CD14-positive monocyte (primary cell): ENCODE measurements at regions not wholly inside any gene's neighbourhood (a gene's known extent, or its start where the extent isn't known, plus 50 kb on each side); places are given as distances from the start of the nearest gene placed in this dataset.

Experiments used
- DNase-seq, 3 donors: peaks; one replicate each; pipeline ENCODE4 v3.0.0-alpha.2; 2011 to 2022
- H2AFZ ChIP-seq: 2 replicates; pipeline ENCODE4 v1.6.0; 2012; ENCODE audit warnings: mild to moderate bottlenecking, low read depth, low read length, inconsistent platforms; ENCODE audit not compliant: insufficient read depth, poor library complexity, severe bottlenecking
- H3K27ac ChIP-seq, 2 donors: 1 replicate in 1 of 2; 2 replicates in 1 of 2; pipeline ENCODE4 v1.5.1; 2012 to 2013; ENCODE audit warnings: low read length in 2 of 2, control low read depth in 1 of 2, inconsistent platforms in 1 of 2, low read depth in 1 of 2, mild to moderate bottlenecking in 1 of 2
- H3K27me3 ChIP-seq, 2 donors: one replicate each; pipeline versions ENCODE4 v1.6.0 to v1.6.1; 2011 to 2013; ENCODE audit warnings: low read length in 2 of 2; ENCODE audit not compliant: control insufficient read depth in 2 of 2, insufficient read depth in 2 of 2
- H3K36me3 ChIP-seq, 2 donors: replicated peaks in 1 of 2; 1 replicate in 1 of 2; 2 replicates in 1 of 2; pipeline versions ENCODE4 v1.5.1 to v1.6.1; 2012 to 2013; ENCODE audit warnings: low read length in 2 of 2, control low read depth in 1 of 2, inconsistent platforms in 1 of 2, mild to moderate bottlenecking in 1 of 2; ENCODE audit not compliant: insufficient read depth in 2 of 2, control insufficient read depth in 1 of 2
- H3K4me1 ChIP-seq, 2 donors: 1 replicate in 1 of 2; 2 replicates in 1 of 2; pipeline versions ENCODE4 v1.5.1 to v1.6.1; 2012 to 2013; ENCODE audit warnings: low read length in 2 of 2, control low read depth in 1 of 2, inconsistent platforms in 1 of 2, mild to moderate bottlenecking in 1 of 2, moderate library complexity in 1 of 2; ENCODE audit not compliant: insufficient read depth in 2 of 2, control insufficient read depth in 1 of 2
- H3K4me2 ChIP-seq: replicated peaks from 2 replicates; pipeline ENCODE3; 2012; ENCODE audit warnings: low read length, moderate library complexity, mild to moderate bottlenecking; ENCODE audit not compliant: poor library complexity, severe bottlenecking; ENCODE audit errors: extremely low read depth
- H3K4me3 ChIP-seq, 3 experiments: fragments of 200-600 bp in 1 of 3; sonication (generic) in 1 of 3; replicated peaks in 1 of 3; 1 replicate in 2 of 3; 2 replicates in 1 of 3; pipeline ENCODE4 v1.5.1; 2011 to 2013; ENCODE audit warnings: low read length in 3 of 3, mild to moderate bottlenecking in 3 of 3, control low read depth in 2 of 3, low read depth in 2 of 3, inconsistent platforms in 1 of 3, moderate library complexity in 1 of 3
- H3K79me2 ChIP-seq: 2 replicates; pipeline ENCODE4 v1.6.0; 2012; ENCODE audit warnings: mild to moderate bottlenecking, control low read depth, inconsistent platforms, low read length, moderate library complexity; ENCODE audit not compliant: insufficient read depth
- H3K9ac ChIP-seq: 2 replicates; pipeline ENCODE4 v1.6.0; 2017; ENCODE audit warnings: low read length, mild to moderate bottlenecking; ENCODE audit not compliant: insufficient read depth, poor library complexity, severe bottlenecking
- H3K9me3 ChIP-seq, 2 donors: replicated peaks in 1 of 2; 1 replicate in 1 of 2; 2 replicates in 1 of 2; pipeline versions ENCODE4 v1.5.1 to v1.6.1; 2012 to 2013; ENCODE audit warnings: low read length in 2 of 2, control low read depth in 1 of 2; ENCODE audit not compliant: control insufficient read depth in 1 of 2, insufficient read depth in 1 of 2
- H4K20me1 ChIP-seq: 2 replicates; pipeline ENCODE4 v1.6.0; 2012; ENCODE audit warnings: mild to moderate bottlenecking, low read length, control low read depth, moderate library complexity; ENCODE audit not compliant: insufficient read depth
- H3K27ac Mint-ChIP-seq, 7 donors: one replicate each; pipeline ENCODE4 v1.8.0; 2020; ENCODE audit warnings: mild to moderate bottlenecking in 7 of 7, mixed read lengths in 7 of 7, moderate library complexity in 6 of 7, inconsistent platforms in 2 of 7
- H3K27me3 Mint-ChIP-seq, 3 donors: one replicate each; pipeline ENCODE4 v1.8.0; 2021 to 2022; ENCODE audit warnings: low read depth in 3 of 3, mild to moderate bottlenecking in 3 of 3, mixed read lengths in 3 of 3, moderate library complexity in 3 of 3, inconsistent platforms in 1 of 3
- H3K36me3 Mint-ChIP-seq, 2 donors: one replicate each; pipeline ENCODE4 v1.8.0; 2020; ENCODE audit warnings: mixed read lengths in 2 of 2, inconsistent platforms in 1 of 2, mild to moderate bottlenecking in 1 of 2
- H3K4me1 Mint-ChIP-seq: one replicate; pipeline ENCODE4 v1.8.0; 2020; ENCODE audit warnings: mild to moderate bottlenecking, mixed read lengths
- H3K4me3 Mint-ChIP-seq, 2 donors: one replicate each; pipeline ENCODE4 v1.8.0; 2020; ENCODE audit warnings: mild to moderate bottlenecking in 2 of 2, mixed read lengths in 2 of 2, moderate library complexity in 1 of 2
- H3K9me3 Mint-ChIP-seq, 7 donors: one replicate each; pipeline ENCODE4 v1.8.0; 2020 to 2022; ENCODE audit warnings: mixed read lengths in 7 of 7, mild to moderate bottlenecking in 6 of 7, moderate library complexity in 6 of 7, inconsistent platforms in 2 of 7
- WGBS: methylation state at CpG from one replicate; pipeline ENCODE4 v1.1.5; 2013; ENCODE audit warnings: missing lambda C conversion rate; ENCODE audit not compliant: insufficient coverage; 5-methylcytosine and 5-hydroxymethylcytosine counted together
- intact Hi-C, 2 donors: fragments of 100-400 bp; cut with micrococcal nuclease; formaldehyde crosslinking; loops; one replicate each; pipeline versions ENCODE4 v1.15.0 to v1.15.1; 2023
- TF ChIP-seq, protein P1 (sequence below): fragments of 200-600 bp; IDR thresholded peaks from one replicate; pipeline ENCODE4 v1.8.0; 2022; ENCODE audit warnings: antibody characterized with exemption, mild to moderate bottlenecking

GRCh38 chrY:19621756-19622155 is 122.8 kb downstream of the KDM5D start:
- DNase-seq = no peak
- no peaks in the 10 kb centered on the region for H3K4me1 Mint-ChIP-seq
- H3K27ac ChIP-seq = no peak overlapping the region
- H3K36me3 ChIP-seq = no peaks in the 10 kb centered on the region
- no peaks in the 10 kb centered on the region for H3K9me3 ChIP-seq
- no peak overlapping the region for H3K9ac ChIP-seq
- H4K20me1 ChIP-seq = no peaks in the 10 kb centered on the region
- no peaks in the 10 kb centered on the region for H3K4me1 ChIP-seq
- no peaks in the 10 kb centered on the region for H3K36me3 Mint-ChIP-seq
- H3K4me2 ChIP-seq = no peak overlapping the region
- H2AFZ ChIP-seq = no peak overlapping the region
- intact Hi-C loops = no loop called here
- no peak overlapping the region for H3K4me3 ChIP-seq
- H3K9me3 Mint-ChIP-seq = peaks cover 0 to 2% (median 0%) of the 10 kb centered on the region in 7 donors
- no peak overlapping the region for H3K4me3 Mint-ChIP-seq
- H3K27ac Mint-ChIP-seq = no peak overlapping the region
- H3K27me3 ChIP-seq = no peaks in the 10 kb centered on the region
- H3K79me2 ChIP-seq = no peaks in the 10 kb centered on the region
- H3K27me3 Mint-ChIP-seq = peaks cover 0 to 4% (median 0%) of the 10 kb centered on the region in 3 donors
- TF ChIP-seq, protein P1, sequence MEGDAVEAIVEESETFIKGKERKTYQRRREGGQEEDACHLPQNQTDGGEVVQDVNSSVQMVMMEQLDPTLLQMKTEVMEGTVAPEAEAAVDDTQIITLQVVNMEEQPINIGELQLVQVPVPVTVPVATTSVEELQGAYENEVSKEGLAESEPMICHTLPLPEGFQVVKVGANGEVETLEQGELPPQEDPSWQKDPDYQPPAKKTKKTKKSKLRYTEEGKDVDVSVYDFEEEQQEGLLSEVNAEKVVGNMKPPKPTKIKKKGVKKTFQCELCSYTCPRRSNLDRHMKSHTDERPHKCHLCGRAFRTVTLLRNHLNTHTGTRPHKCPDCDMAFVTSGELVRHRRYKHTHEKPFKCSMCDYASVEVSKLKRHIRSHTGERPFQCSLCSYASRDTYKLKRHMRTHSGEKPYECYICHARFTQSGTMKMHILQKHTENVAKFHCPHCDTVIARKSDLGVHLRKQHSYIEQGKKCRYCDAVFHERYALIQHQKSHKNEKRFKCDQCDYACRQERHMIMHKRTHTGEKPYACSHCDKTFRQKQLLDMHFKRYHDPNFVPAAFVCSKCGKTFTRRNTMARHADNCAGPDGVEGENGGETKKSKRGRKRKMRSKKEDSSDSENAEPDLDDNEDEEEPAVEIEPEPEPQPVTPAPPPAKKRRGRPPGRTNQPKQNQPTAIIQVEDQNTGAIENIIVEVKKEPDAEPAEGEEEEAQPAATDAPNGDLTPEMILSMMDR = no peak

DNA sequence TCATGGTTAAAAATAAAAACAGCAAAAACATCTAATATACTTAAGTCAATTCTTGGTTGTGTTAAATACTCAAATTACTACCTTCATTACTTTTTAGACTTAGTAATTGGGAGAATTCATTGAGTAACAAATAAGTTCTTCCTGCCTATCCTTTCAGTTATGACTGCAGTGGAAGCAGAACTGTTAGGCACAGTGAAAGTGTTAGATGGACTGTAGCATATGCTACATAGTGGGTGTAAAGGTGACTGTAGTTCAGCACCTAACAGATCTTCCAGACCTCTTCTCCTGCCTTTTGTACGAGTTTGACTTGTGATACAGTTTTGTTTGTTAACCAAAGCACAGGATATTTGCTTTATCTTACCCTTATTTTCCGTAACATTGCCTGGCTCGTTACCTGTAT is 143.4 kb downstream of the KDM5D start:
- no peak overlapping the region for H3K4me3 Mint-ChIP-seq
- no CpG with 5 or more reads among the region's 3 CpGs for WGBS
- H3K9me3 ChIP-seq = no peaks in the 10 kb centered on the region
- H3K4me2 ChIP-seq = no peak overlapping the region
- H3K27me3 Mint-ChIP-seq = no peaks in the 10 kb centered on the region
- peaks cover 0 to 3% of the 10 kb centered on the region in 2 donors for H3K4me1 ChIP-seq
- no peaks in the 10 kb centered on the region for H3K36me3 ChIP-seq
- no peaks in the 10 kb centered on the region for H3K9me3 Mint-ChIP-seq
- peaks cover 0 to 29% of the 10 kb centered on the region in 2 donors for H3K36me3 Mint-ChIP-seq
- no peak for DNase-seq
- intact Hi-C loops = no loop called here
- H3K27me3 ChIP-seq = no peaks in the 10 kb centered on the region
- H2AFZ ChIP-seq = no peak overlapping the region
- no peak overlapping the region for H3K9ac ChIP-seq
- H3K27ac Mint-ChIP-seq = no peak overlapping the region
- H3K4me1 Mint-ChIP-seq = peaks cover 9% of the 10 kb centered on the region
- H3K27ac ChIP-seq = no peak overlapping the region
- no peaks in the 10 kb centered on the region for H3K79me2 ChIP-seq
- H4K20me1 ChIP-seq = no peaks in the 10 kb centered on the region
- TF ChIP-seq, protein P1 = no peak
- H3K4me3 ChIP-seq = no peak overlapping the region
